ENCODE measurements at regions not wholly inside any gene's neighbourhood (a gene's known extent, or its start where the extent isn't known, plus 50 kb on each side); places are given as distances from the start of the nearest gene placed in this dataset.

GRCh38 chr20:47448429-47448828 lies 53.3 kb upstream of the NCOA3 start:
- H3K4me3 ChIP-seq (ENCODE audit: low read depth, low read length): no peak overlapping the region
- DNase-seq (ENCODE audit: low read depth): no peak
- TF ChIP-seq MYC (IDR thresholded peaks at IDR 0.05; ENCODE audit: low read depth, low read length): no peak
- no peak for TF ChIP-seq CTCF (IDR thresholded peaks at IDR 0.05; ENCODE audit: low read depth, low read length)
- no peak for TF ChIP-seq MAX (IDR thresholded peaks at IDR 0.05; ENCODE audit: low read depth, low read length)
- no peak for TF ChIP-seq POLR2A (IDR thresholded peaks at IDR 0.05; ENCODE audit: extremely low read depth, insufficient read length)

GRCh38 chr20:47451602-47451904 lies 50.1 kb upstream of the NCOA3 start:
- no peak overlapping the region for H3K4me3 ChIP-seq (ENCODE audit: low read depth, low read length)
- TF ChIP-seq POLR2A (IDR thresholded peaks at IDR 0.05; ENCODE audit: extremely low read depth, insufficient read length): no peak
- TF ChIP-seq MAX (IDR thresholded peaks at IDR 0.05; ENCODE audit: low read depth, low read length): no peak
- TF ChIP-seq MYC (IDR thresholded peaks at IDR 0.05; ENCODE audit: low read depth, low read length): no peak
- TF ChIP-seq CTCF (IDR thresholded peaks at IDR 0.05; ENCODE audit: low read depth, low read length): no peak
- DNase-seq (ENCODE audit: low read depth): no peak

Measured in NB4 (cell line).